ENCODE measurements at regions not wholly inside any gene's neighbourhood (a gene's known extent, or its start where the extent isn't known, plus 50 kb on each side); places are given as distances from the start of the nearest gene placed in this dataset.
A peak's percentile ranks its signal among the peaks of the same experiment; 100 is the strongest.
"Not testable (repeated sequence)": the region's sequence is repeated elsewhere in the genome, so short reads cannot be mapped to it uniquely, and the experiment has no call there.

DNA sequence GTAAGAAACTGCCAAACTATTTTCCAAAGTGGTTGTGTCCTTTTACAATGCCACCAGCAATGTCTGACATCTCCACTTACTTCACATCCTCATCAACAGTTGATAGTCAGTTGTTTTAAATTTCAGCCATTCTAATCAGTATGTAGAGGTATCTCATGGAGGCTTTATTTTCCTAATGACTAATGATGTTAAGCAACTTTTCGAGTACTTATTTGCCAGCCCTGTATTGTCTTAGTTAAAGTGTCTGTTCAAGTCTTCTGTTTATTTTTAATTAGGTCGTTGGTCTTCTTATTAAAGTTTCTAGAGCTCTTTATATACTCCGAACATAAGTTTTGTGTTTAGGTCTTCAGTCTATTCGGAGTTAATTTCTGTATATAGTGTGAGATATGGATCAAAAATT lies 54.9 kb upstream of the NBPF12 start:
- H3K36me3 ChIP-seq (ENCODE audit: control insufficient read depth in 4 of 4, insufficient read depth in 4 of 4, low read length in 3 of 4); H3K27me3 ChIP-seq (replicated peaks in 2 of 5; ENCODE audit: control insufficient read depth in 4 of 5, insufficient read depth in 5 of 5, low read length in 4 of 5); POLR2A ChIA-PET; CTCF ChIA-PET; H3K9me3 ChIP-seq (ENCODE audit: control extremely low read depth in 1 of 5, control insufficient read depth in 4 of 5, insufficient read depth in 2 of 5, low read depth in 1 of 5, low read length in 4 of 5); H3K27ac ChIP-seq (ENCODE audit: insufficient read depth in 1 of 2, low read depth in 1 of 2, low read length in 2 of 2, poor library complexity in 1 of 2, severe bottlenecking in 2 of 2); H3K4me3 ChIP-seq (ENCODE audit: control insufficient read depth in 1 of 7, extremely low read depth in 1 of 7, insufficient read depth in 4 of 7, low read depth in 2 of 7, low read length in 6 of 7); DNase-seq; H3K4me1 ChIP-seq (ENCODE audit: control extremely low read depth in 1 of 4, control insufficient read depth in 4 of 4, insufficient read depth in 4 of 4, low read length in 3 of 4): not testable (repeated sequence)
- no CpG with 5 or more reads among the region's 4 CpGs for WGBS (ENCODE audit: insufficient coverage)

DNA sequence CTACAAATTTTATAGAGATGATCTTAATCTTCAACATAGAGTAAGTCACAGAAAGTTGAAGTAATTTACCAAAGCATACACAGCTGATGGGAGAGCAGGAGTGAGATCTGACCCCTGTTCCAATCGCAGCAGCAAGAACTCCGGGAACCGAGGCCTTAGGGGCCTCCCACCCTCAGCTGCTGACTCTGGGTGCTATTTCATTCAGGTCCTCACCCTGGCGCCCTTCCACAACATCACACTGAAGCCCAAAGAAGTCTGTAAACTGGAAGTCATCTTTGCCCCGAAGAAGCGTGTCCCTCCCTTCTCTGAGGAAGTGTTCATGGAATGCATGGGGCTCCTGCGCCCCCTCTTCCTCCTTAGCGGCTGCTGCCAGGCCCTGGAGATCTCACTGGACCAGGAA lies 57.0 kb upstream of the NBPF12 start:
- H3K4me1 ChIP-seq (ENCODE audit: control extremely low read depth in 1 of 4, control insufficient read depth in 4 of 4, insufficient read depth in 4 of 4, low read length in 3 of 4); POLR2A ChIA-PET; H3K9me3 ChIP-seq (ENCODE audit: control extremely low read depth in 1 of 5, control insufficient read depth in 4 of 5, insufficient read depth in 2 of 5, low read depth in 1 of 5, low read length in 4 of 5); H3K27me3 ChIP-seq (replicated peaks in 2 of 5; ENCODE audit: control insufficient read depth in 4 of 5, insufficient read depth in 5 of 5, low read length in 4 of 5); CTCF ChIA-PET; H3K36me3 ChIP-seq (ENCODE audit: control insufficient read depth in 4 of 4, insufficient read depth in 4 of 4, low read length in 3 of 4); H3K4me3 ChIP-seq (ENCODE audit: control insufficient read depth in 1 of 7, extremely low read depth in 1 of 7, insufficient read depth in 4 of 7, low read depth in 2 of 7, low read length in 6 of 7); DNase-seq; H3K27ac ChIP-seq (ENCODE audit: insufficient read depth in 1 of 2, low read depth in 1 of 2, low read length in 2 of 2, poor library complexity in 1 of 2, severe bottlenecking in 2 of 2): not testable (repeated sequence)
- WGBS (ENCODE audit: insufficient coverage): no CpG with 5 or more reads among the region's 8 CpGs

DNA sequence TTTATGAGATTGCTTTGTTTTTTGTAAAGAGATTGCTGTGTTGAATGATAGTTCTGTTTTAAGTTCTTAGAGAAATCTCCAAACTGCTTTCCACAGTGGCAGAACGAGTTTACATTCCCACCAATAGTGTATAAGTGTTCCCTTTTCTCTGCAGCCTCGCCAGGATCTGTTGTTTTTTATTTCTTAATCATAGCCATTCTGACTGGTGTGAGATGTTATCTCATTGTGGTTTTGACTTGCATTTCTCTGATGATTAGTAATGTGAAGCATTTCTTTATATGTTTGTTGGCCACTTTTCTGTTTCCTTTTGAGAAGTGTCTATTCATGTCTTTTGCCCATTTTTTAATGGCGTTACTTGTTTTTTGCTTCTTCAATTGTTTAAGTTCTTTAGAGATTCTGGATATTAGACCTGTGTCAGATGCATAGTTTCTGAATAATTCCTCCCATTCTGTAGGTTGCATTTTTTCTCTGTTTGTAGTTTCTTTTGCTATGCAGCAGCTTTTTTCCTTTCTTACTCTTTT lies 74.3 kb upstream of the NBPF12 start:
- H3K27me3 ChIP-seq (replicated peaks in 2 of 5; ENCODE audit: control insufficient read depth in 4 of 5, insufficient read depth in 5 of 5, low read length in 4 of 5); DNase-seq; H3K4me1 ChIP-seq (ENCODE audit: control extremely low read depth in 1 of 4, control insufficient read depth in 4 of 4, insufficient read depth in 4 of 4, low read length in 3 of 4); H3K36me3 ChIP-seq (ENCODE audit: control insufficient read depth in 4 of 4, insufficient read depth in 4 of 4, low read length in 3 of 4); H3K9me3 ChIP-seq (ENCODE audit: control extremely low read depth in 1 of 5, control insufficient read depth in 4 of 5, insufficient read depth in 2 of 5, low read depth in 1 of 5, low read length in 4 of 5); H3K4me3 ChIP-seq (ENCODE audit: control insufficient read depth in 1 of 7, extremely low read depth in 1 of 7, insufficient read depth in 4 of 7, low read depth in 2 of 7, low read length in 6 of 7); H3K27ac ChIP-seq (ENCODE audit: insufficient read depth in 1 of 2, low read depth in 1 of 2, low read length in 2 of 2, poor library complexity in 1 of 2, severe bottlenecking in 2 of 2); POLR2A ChIA-PET; CTCF ChIA-PET: not testable (repeated sequence)
- no CpG with 5 or more reads among the region's 3 CpGs for WGBS (ENCODE audit: insufficient coverage)

DNA sequence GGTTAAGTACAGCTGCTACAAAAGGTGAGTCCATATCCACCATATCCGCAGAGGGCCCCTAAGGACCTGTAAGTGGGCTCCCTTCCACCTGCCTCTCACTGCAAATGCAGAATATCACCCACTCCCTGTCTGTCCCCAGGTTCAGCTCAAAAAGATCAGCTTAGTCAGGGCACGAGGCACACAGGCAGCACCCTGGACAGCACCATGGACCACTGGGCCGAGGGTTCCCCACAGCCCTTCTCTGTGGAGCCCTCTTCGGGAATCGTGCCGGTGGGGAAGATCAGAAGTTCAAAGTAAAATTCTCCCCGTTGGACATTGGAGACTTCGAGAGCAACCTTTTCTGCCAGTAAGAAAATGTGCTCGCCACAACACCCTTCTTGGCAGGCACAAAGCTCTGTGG lies 85.0 kb upstream of the NBPF12 start:
- H3K27me3 ChIP-seq (replicated peaks in 2 of 5; ENCODE audit: control insufficient read depth in 4 of 5, insufficient read depth in 5 of 5, low read length in 4 of 5); H3K27ac ChIP-seq (ENCODE audit: insufficient read depth in 1 of 2, low read depth in 1 of 2, low read length in 2 of 2, poor library complexity in 1 of 2, severe bottlenecking in 2 of 2); POLR2A ChIA-PET; H3K9me3 ChIP-seq (ENCODE audit: control extremely low read depth in 1 of 5, control insufficient read depth in 4 of 5, insufficient read depth in 2 of 5, low read depth in 1 of 5, low read length in 4 of 5); H3K4me3 ChIP-seq (ENCODE audit: control insufficient read depth in 1 of 7, extremely low read depth in 1 of 7, insufficient read depth in 4 of 7, low read depth in 2 of 7, low read length in 6 of 7); H3K36me3 ChIP-seq (ENCODE audit: control insufficient read depth in 4 of 4, insufficient read depth in 4 of 4, low read length in 3 of 4); CTCF ChIA-PET; DNase-seq; H3K4me1 ChIP-seq (ENCODE audit: control extremely low read depth in 1 of 4, control insufficient read depth in 4 of 4, insufficient read depth in 4 of 4, low read length in 3 of 4): not testable (repeated sequence)
- WGBS (ENCODE audit: insufficient coverage): no CpG with 5 or more reads among the region's 9 CpGs

DNA sequence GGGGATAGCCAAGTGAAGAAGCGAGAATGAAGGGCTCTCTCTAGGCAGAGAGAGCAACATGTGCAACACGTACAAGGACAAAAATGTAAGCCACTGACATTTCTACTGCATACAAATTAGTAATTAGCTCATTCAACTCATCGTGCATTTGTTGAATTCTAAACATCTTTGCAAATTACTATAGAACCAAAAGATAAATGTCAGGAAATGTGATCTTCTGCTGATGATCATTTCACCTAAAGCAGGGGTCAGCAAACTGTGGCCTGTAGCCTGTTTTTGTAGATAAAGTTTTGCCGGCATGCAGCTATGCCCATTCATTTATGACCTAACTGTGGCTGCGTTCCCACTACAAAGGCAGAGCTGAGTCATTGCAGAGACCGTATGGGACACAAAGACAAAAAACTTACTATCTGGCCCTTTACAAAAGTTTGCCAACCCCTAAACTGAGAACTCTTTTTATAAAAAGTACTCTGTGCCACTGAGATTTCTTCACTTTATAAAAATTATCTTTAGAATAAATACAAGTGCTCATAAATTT lies 87.7 kb upstream of the NBPF12 start:
- WGBS (ENCODE audit: insufficient coverage): 85% methylated on average over 2 of the region's 6 CpGs
- H3K27me3 ChIP-seq (replicated peaks in 2 of 5; ENCODE audit: control insufficient read depth in 4 of 5, insufficient read depth in 5 of 5, low read length in 4 of 5); H3K9me3 ChIP-seq (ENCODE audit: control extremely low read depth in 1 of 5, control insufficient read depth in 4 of 5, insufficient read depth in 2 of 5, low read depth in 1 of 5, low read length in 4 of 5); CTCF ChIA-PET; POLR2A ChIA-PET; H3K36me3 ChIP-seq (ENCODE audit: control insufficient read depth in 4 of 4, insufficient read depth in 4 of 4, low read length in 3 of 4); H3K27ac ChIP-seq (ENCODE audit: insufficient read depth in 1 of 2, low read depth in 1 of 2, low read length in 2 of 2, poor library complexity in 1 of 2, severe bottlenecking in 2 of 2); H3K4me1 ChIP-seq (ENCODE audit: control extremely low read depth in 1 of 4, control insufficient read depth in 4 of 4, insufficient read depth in 4 of 4, low read length in 3 of 4); H3K4me3 ChIP-seq (ENCODE audit: control insufficient read depth in 1 of 7, extremely low read depth in 1 of 7, insufficient read depth in 4 of 7, low read depth in 2 of 7, low read length in 6 of 7): not testable (repeated sequence)
- DNase-seq: peak in 1 of 3 donors; percentile 10

DNA sequence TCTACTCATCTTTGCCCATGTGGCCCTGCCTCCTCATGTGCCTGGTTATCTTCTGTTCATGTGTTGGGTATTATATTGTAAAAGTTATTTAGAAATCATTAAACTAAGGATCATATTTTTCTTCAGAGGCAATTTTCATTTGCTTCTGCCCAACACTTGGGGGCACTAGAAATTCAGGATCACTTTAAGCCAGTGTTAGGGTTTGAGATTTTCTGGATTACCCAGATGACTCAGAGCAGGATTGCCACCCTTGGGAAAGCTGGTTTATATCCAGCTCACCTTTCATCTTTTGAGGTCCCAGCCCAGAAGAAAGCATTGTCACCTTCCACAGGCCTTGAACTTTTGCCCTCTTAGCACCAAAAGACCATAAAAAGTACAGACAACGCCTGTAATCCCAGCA lies 99.4 kb upstream of the NBPF12 start:
- H3K4me3 ChIP-seq (ENCODE audit: control insufficient read depth in 1 of 7, extremely low read depth in 1 of 7, insufficient read depth in 4 of 7, low read depth in 2 of 7, low read length in 6 of 7); H3K9me3 ChIP-seq (ENCODE audit: control extremely low read depth in 1 of 5, control insufficient read depth in 4 of 5, insufficient read depth in 2 of 5, low read depth in 1 of 5, low read length in 4 of 5); POLR2A ChIA-PET; H3K27me3 ChIP-seq (replicated peaks in 2 of 5; ENCODE audit: control insufficient read depth in 4 of 5, insufficient read depth in 5 of 5, low read length in 4 of 5); DNase-seq; H3K36me3 ChIP-seq (ENCODE audit: control insufficient read depth in 4 of 4, insufficient read depth in 4 of 4, low read length in 3 of 4); H3K27ac ChIP-seq (ENCODE audit: insufficient read depth in 1 of 2, low read depth in 1 of 2, low read length in 2 of 2, poor library complexity in 1 of 2, severe bottlenecking in 2 of 2); CTCF ChIA-PET; H3K4me1 ChIP-seq (ENCODE audit: control extremely low read depth in 1 of 4, control insufficient read depth in 4 of 4, insufficient read depth in 4 of 4, low read length in 3 of 4): not testable (repeated sequence)
- WGBS (ENCODE audit: insufficient coverage): no CpG with 5 or more reads among the region's 1 CpG

DNA sequence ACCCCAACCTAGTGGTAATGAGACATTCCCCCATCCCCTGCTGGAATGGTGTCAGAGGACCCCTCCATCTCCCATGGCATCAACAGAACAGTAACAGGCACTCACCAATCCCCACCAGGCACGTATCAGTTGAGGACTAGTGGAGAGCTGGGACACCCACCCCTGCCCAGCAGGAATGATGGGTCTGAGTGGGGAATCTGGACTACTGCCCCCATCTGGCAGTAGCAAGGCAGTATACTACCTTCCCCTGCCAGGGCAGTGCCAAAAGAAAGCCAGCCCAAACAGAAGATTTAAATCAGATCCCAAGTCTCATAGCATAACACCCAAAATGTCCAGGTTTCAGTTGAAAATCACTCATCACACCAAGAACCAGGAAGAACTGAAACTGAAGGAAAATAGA lies 111.2 kb upstream of the NBPF12 start:
- CTCF ChIA-PET; H3K9me3 ChIP-seq (ENCODE audit: control extremely low read depth in 1 of 5, control insufficient read depth in 4 of 5, insufficient read depth in 2 of 5, low read depth in 1 of 5, low read length in 4 of 5); H3K4me3 ChIP-seq (ENCODE audit: control insufficient read depth in 1 of 7, extremely low read depth in 1 of 7, insufficient read depth in 4 of 7, low read depth in 2 of 7, low read length in 6 of 7); H3K27me3 ChIP-seq (replicated peaks in 2 of 5; ENCODE audit: control insufficient read depth in 4 of 5, insufficient read depth in 5 of 5, low read length in 4 of 5); H3K36me3 ChIP-seq (ENCODE audit: control insufficient read depth in 4 of 4, insufficient read depth in 4 of 4, low read length in 3 of 4); POLR2A ChIA-PET; H3K4me1 ChIP-seq (ENCODE audit: control extremely low read depth in 1 of 4, control insufficient read depth in 4 of 4, insufficient read depth in 4 of 4, low read length in 3 of 4); H3K27ac ChIP-seq (ENCODE audit: insufficient read depth in 1 of 2, low read depth in 1 of 2, low read length in 2 of 2, poor library complexity in 1 of 2, severe bottlenecking in 2 of 2); DNase-seq: not testable (repeated sequence)
- WGBS (ENCODE audit: insufficient coverage): no CpG with 5 or more reads among the region's 1 CpG

Data from common myeloid progenitor, CD34-positive (primary cell).